B cell (primary cell): ENCODE measurements at regions not wholly inside any gene's neighbourhood (a gene's known extent, or its start where the extent isn't known, plus 50 kb on each side); places are given as distances from the start of the nearest gene placed in this dataset.

Experiments used
- ATAC-seq: fragments of 200-7000 bp; cut with Tn5 transposase; one replicate; pipeline ENCODE4 v1.10.0; 2021; ENCODE audit warnings: low read depth, mild to moderate bottlenecking, moderate number of reproducible peaks, moderate library complexity
- CTCF ChIA-PET: fragments of 350-600 bp; sonication (Branson Sonifier 250); formaldehyde crosslinking; loops from one replicate; lab custom pipeline; 2021; ENCODE audit warnings: antibody characterized with exemption, inconsistent platforms; lab: Charles Lee
- POLR2A ChIA-PET: fragments of 350-600 bp; sonication (Branson Sonifier 250); formaldehyde crosslinking; loops from one replicate; lab custom pipeline; 2021; ENCODE audit warnings: antibody characterized with exemption; lab: Charles Lee
- DNase-seq: peaks from one replicate; pipeline ENCODE4 v3.0.0; 2013
- H2AFZ ChIP-seq: 2 replicates; pipeline ENCODE4 v1.6.1; 2012; ENCODE audit warnings: mild to moderate bottlenecking, low read depth, low read length; ENCODE audit not compliant: insufficient read depth, poor library complexity, severe bottlenecking
- H3K27ac ChIP-seq, 2 donors: 1 replicate in 1 of 2; 2 replicates in 1 of 2; pipeline ENCODE4 v1.5.1; 2012 to 2013; ENCODE audit warnings: low read length in 2 of 2, mild to moderate bottlenecking in 2 of 2, moderate library complexity in 1 of 2
- H3K27me3 ChIP-seq, 4 experiments: fragments of 200-600 bp in 1 of 4; sonication (generic) in 1 of 4; replicated peaks in 1 of 4; 1 replicate in 2 of 4; 2 replicates in 2 of 4; pipeline versions ENCODE4 v1.6.1 to v1.7.0; 2013 to 2016; ENCODE audit warnings: low read length in 3 of 4, mild to moderate bottlenecking in 2 of 4, mixed read lengths in 1 of 4, moderate library complexity in 1 of 4; ENCODE audit not compliant: insufficient read depth in 4 of 4, control insufficient read depth in 3 of 4; ENCODE audit errors: control extremely low read depth in 1 of 4
- H3K36me3 ChIP-seq, 2 experiments: replicated peaks in 1 of 2; 1 replicate in 1 of 2; 2 replicates in 1 of 2; pipeline versions ENCODE4 v1.6.1 to v1.7.1; 2013; ENCODE audit warnings: low read length in 1 of 2; ENCODE audit not compliant: insufficient read depth in 2 of 2, control insufficient read depth in 1 of 2; ENCODE audit errors: control extremely low read depth in 1 of 2, extremely low read depth in 1 of 2
- H3K4me1 ChIP-seq, 2 donors: fragments of 200-600 bp in 1 of 2; sonication (generic) in 1 of 2; 1 replicate in 1 of 2; 2 replicates in 1 of 2; pipeline versions ENCODE4 v1.5.1 to v1.6.1; 2013 to 2017; ENCODE audit warnings: low read length in 2 of 2; ENCODE audit not compliant: control insufficient read depth in 2 of 2, insufficient read depth in 2 of 2
- H3K4me2 ChIP-seq: replicated peaks from 2 replicates; pipeline ENCODE3; 2012; ENCODE audit warnings: mild to moderate bottlenecking, low read depth, low read length; ENCODE audit not compliant: poor library complexity, severe bottlenecking
- H3K4me3 ChIP-seq, 5 experiments: fragments of 200-600 bp in 1 of 5; sonication (generic) in 1 of 5; 1 replicate in 3 of 5; 2 replicates in 2 of 5; pipeline versions ENCODE4 v1.5.1 to v1.7.0; 2011 to 2016; ENCODE audit warnings: low read length in 4 of 5, mild to moderate bottlenecking in 4 of 5, low read depth in 2 of 5, control low read depth in 1 of 5, moderate library complexity in 1 of 5; ENCODE audit not compliant: insufficient read depth in 1 of 5; ENCODE audit errors: control extremely low read depth in 1 of 5, extremely low read depth in 1 of 5
- H3K79me2 ChIP-seq: fragments of 200-600 bp; sonication (generic); one replicate; pipeline ENCODE4 v1.6.0; 2016; ENCODE audit warnings: low read length; ENCODE audit not compliant: control insufficient read depth, insufficient read depth
- H3K9ac ChIP-seq: fragments of 200-600 bp; sonication (generic); 2 replicates; pipeline ENCODE4 v1.6.1; 2017; ENCODE audit warnings: mild to moderate bottlenecking, low read length, moderate library complexity
- H3K9me3 ChIP-seq, 3 donors: one replicate each; pipeline versions ENCODE4 v1.6.1 to v1.7.1; 2013; ENCODE audit warnings: low read length in 2 of 3; ENCODE audit not compliant: control insufficient read depth in 2 of 3, insufficient read depth in 1 of 3; ENCODE audit errors: control extremely low read depth in 1 of 3
- H4K20me1 ChIP-seq: 2 replicates; pipeline ENCODE4 v1.6.0; 2012; ENCODE audit warnings: mild to moderate bottlenecking, low read length; ENCODE audit not compliant: insufficient read depth, control insufficient read depth, poor library complexity, severe bottlenecking
- H3K27ac Mint-ChIP-seq: one replicate; pipeline ENCODE4 v1.8.0; 2021; ENCODE audit warnings: mixed read lengths
- H3K27me3 Mint-ChIP-seq: one replicate; pipeline ENCODE4 v1.8.0; 2021; ENCODE audit warnings: mixed read lengths
- H3K4me1 Mint-ChIP-seq: one replicate; pipeline ENCODE4 v1.8.0; 2021; ENCODE audit warnings: mixed read lengths
- H3K4me3 Mint-ChIP-seq: one replicate; pipeline ENCODE4 v1.8.0; 2021; ENCODE audit warnings: mixed read lengths
- H3K9me3 Mint-ChIP-seq: one replicate; pipeline ENCODE4 v1.8.0; 2022; ENCODE audit warnings: mixed read lengths; ENCODE audit not compliant: insufficient read depth
- CTCF ChIP-seq: fragments of 200-600 bp; IDR thresholded peaks from one replicate; pipeline ENCODE4 v1.8.0; 2022; ENCODE audit warnings: antibody characterized with exemption, mild to moderate bottlenecking
- EZH2 ChIP-seq: IDR thresholded peaks from 2 replicates; pipeline ENCODE4 v1.6.1; 2012; ENCODE audit warnings: borderline replicate concordance, low read depth, mild to moderate bottlenecking, moderate library complexity, low read length; ENCODE audit not compliant: insufficient read depth, poor library complexity, severe bottlenecking
- WGBS: methylation state at CpG from one replicate; pipeline ENCODE4 v1.1.5; 2013; ENCODE audit warnings: missing lambda C conversion rate; ENCODE audit not compliant: insufficient coverage; 5-methylcytosine and 5-hydroxymethylcytosine counted together
- intact Hi-C: fragments of 100-400 bp; cut with micrococcal nuclease; formaldehyde crosslinking; loops from one replicate; pipeline ENCODE4 v1.10.0; 2022

- H3K4me2 ChIP-seq: no peak overlapping the region
- H3K27me3 ChIP-seq: no peaks in the 10 kb centered on the region
- ChIA-PET POLR2A (no interaction called here), CTCF (no interaction called here)
- TF ChIP-seq EZH2 (no peak), CTCF (no peak)
- Mint-ChIP-seq H3K9me3 (no peaks in the 10 kb centered on the region), H3K4me3 (no peak overlapping the region), H3K4me1 (no peaks in the 10 kb centered on the region), H3K27ac (no peak overlapping the region), H3K27me3 (no peaks in the 10 kb centered on the region)
- no peak overlapping the region for H2AFZ ChIP-seq
- no peaks in the 10 kb centered on the region for H3K4me1 ChIP-seq
- H3K4me3 ChIP-seq: no peak overlapping the region
- ATAC-seq (no peak), DNase-seq (no peak)
- no peaks in the 10 kb centered on the region for H3K9me3 ChIP-seq
- no CpG with 5 or more reads among the region's 5 CpGs for WGBS
- intact Hi-C loops: no loop called here
- no peaks in the 10 kb centered on the region for H4K20me1 ChIP-seq
- no peak overlapping the region for H3K9ac ChIP-seq
- no peak overlapping the region for H3K27ac ChIP-seq
- no peaks in the 10 kb centered on the region for H3K79me2 ChIP-seq
- no peaks in the 10 kb centered on the region for H3K36me3 ChIP-seq
These were observed 1295.8 kb upstream of the TENM3 start for GRCh38 chr4:180947425-180947824.

GRCh38 chr4:180949424-180950213 lies 1293.6 kb upstream of the TENM3 start:
- H2AFZ ChIP-seq: no peak overlapping the region

More at GRCh38 chr4:180949424-180950213, 1293.6 kb upstream of the TENM3 start:
- no peaks in the 10 kb centered on the region for H3K36me3 ChIP-seq
- no peak overlapping the region for H3K4me2 ChIP-seq
- no peaks in the 10 kb centered on the region for H3K4me1 ChIP-seq
- intact Hi-C loops: no loop called here
- H4K20me1 ChIP-seq: no peaks in the 10 kb centered on the region
- Mint-ChIP-seq H3K4me3 (no peak overlapping the region), H3K27ac (no peak overlapping the region), H3K27me3 (no peaks in the 10 kb centered on the region), H3K9me3 (no peaks in the 10 kb centered on the region), H3K4me1 (no peaks in the 10 kb centered on the region)
- H3K79me2 ChIP-seq: no peaks in the 10 kb centered on the region
- no peak overlapping the region for H3K27ac ChIP-seq
- ATAC-seq: no peak
- ChIA-PET CTCF (no interaction called here), POLR2A (no interaction called here)
- TF ChIP-seq CTCF (no peak), EZH2 (no peak)
- WGBS: 90% methylated on average over 2 of the region's 7 CpGs
- no peak overlapping the region for H3K4me3 ChIP-seq
- H3K9ac ChIP-seq: no peak overlapping the region
- no peaks in the 10 kb centered on the region for H3K9me3 ChIP-seq
- no peak for DNase-seq
- H3K27me3 ChIP-seq: no peaks in the 10 kb centered on the region
